Epithelial cell of proximal tubule (primary cell): ENCODE measurements at regions not wholly inside any gene's neighbourhood (a gene's known extent, or its start where the extent isn't known, plus 50 kb on each side); places are given as distances from the start of the nearest gene placed in this dataset.
A peak's percentile ranks its signal among the peaks of the same experiment; 100 is the strongest.
"Not testable (repeated sequence)": the region's sequence is repeated elsewhere in the genome, so short reads cannot be mapped to it uniquely, and the experiment has no call there.

Source experiments
- DNase-seq: peaks from one replicate; pipeline ENCODE4 v3.0.0-alpha.2; 2011; ENCODE audit warnings: low read depth
- H3K4me3 ChIP-seq: 2 replicates; pipeline ENCODE4 v1.5.1; 2011; ENCODE audit warnings: low read depth, mild to moderate bottlenecking, low read length
- CTCF ChIP-seq: conservative IDR thresholded peaks from 2 replicates; pipeline ENCODE4 v1.5.1; 2012; ENCODE audit warnings: low read depth, mild to moderate bottlenecking, low read length

DNA sequence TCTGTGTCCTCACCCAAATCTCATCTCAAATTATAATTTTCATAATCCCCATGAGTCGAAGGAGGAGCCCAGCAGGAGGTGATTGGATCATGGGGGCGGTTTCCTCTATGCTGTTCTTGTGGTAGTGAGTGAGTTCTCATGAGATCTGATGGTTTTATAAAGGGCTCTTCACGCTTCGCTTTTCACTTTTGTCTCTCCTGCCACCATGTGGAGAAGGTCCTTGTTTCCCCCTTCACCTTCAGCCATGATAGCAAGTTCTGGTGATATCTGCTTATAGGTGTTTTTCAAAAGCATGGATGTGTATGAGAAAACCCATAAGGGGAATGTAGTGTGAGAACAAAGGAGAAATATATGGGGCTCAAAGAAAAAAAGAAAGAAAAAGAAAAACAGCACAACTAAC is 405.9 kb upstream of the RGS18 start:
- TF ChIP-seq CTCF, result peak; percentile 39
- DNase-seq, result no peak
- H3K4me3 ChIP-seq, result no peak overlapping the region

GRCh38 chr1:191760016-191760415 is 398.2 kb upstream of the RGS18 start:
- no peak for TF ChIP-seq CTCF
- DNase-seq, result no peak
- no peak overlapping the region for H3K4me3 ChIP-seq

DNA sequence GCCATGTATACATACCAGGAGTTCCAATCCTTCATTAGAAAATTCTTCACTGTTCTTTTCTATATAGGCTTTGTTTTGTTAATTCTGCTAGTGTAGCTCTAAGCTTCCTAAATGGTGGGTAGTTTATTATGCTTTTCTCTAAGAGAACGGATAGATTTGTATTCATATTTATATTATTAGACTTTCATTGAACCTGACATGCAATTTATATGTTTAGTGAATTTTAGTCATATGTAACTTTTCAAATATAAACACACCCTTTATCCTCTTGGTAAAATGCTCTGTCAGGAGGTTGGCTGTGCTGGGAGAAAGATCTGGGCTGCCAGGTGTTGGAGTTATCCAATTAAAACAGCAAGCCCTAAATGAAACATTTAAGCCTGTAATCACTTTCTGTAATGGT is 369.7 kb upstream of the RGS18 start:
- no peak overlapping the region for H3K4me3 ChIP-seq
- TF ChIP-seq CTCF, result no peak
- no peak for DNase-seq

DNA sequence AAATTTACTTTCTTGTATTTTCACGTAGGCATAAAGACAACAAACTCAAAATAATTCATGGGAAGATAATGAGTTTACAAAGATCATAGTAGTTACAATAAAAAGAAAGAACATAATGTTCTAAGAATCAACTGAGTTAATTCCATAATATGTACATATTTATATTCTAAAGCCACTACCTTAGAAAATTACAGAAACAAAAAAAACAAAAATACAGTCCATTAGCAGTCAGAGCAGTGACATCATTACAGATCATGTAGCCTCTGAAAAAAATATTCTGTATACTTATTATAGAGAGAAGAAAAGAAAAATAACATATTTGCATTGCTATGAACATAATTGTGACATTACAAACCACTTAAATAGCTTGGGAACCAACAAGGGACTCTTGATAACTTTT is 360.1 kb upstream of the RGS18 start:
- TF ChIP-seq CTCF, result no peak
- no peak for DNase-seq

GRCh38 chr1:191804311-191804710 is 354.0 kb upstream of the RGS18 start:
- no peak for TF ChIP-seq CTCF
- no peak for DNase-seq
- H3K4me3 ChIP-seq, result no peak overlapping the region

More for the DNA sequence above, 360.1 kb upstream of the RGS18 start:
- no peak overlapping the region for H3K4me3 ChIP-seq

GRCh38 chr1:191813593-191813992 is 344.7 kb upstream of the RGS18 start:
- not testable (repeated sequence) for H3K4me3 ChIP-seq, DNase-seq

DNA sequence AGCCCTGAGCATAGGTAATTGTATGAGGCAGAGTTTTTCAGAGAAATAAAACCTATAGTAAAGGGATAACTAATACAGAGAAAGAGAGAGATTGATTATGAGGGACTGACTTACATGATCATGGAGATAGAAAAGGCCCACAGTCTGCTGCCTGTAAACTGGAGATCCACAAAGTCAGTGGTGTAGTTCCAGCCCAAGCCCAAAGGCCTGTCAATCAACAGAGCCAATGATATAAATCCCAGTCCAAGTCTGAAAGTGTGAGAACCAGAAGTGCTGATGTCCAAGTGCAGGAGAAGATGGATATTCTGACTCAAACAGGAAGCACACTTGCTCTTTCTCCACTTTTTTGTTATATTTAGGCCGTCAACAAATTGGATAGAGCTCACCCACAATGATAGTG is 340.1 kb upstream of the RGS18 start:
- H3K4me3 ChIP-seq, result no peak overlapping the region
- no peak for TF ChIP-seq CTCF
- no peak for DNase-seq

- no peak for DNase-seq
- no peak overlapping the region for H3K4me3 ChIP-seq
- TF ChIP-seq CTCF, result peak; percentile 43
These were observed 326.7 kb upstream of the RGS18 start for GRCh38 chr1:191831572-191831971.
